GM21529 (cell line): ENCODE measurements at regions not wholly inside any gene's neighbourhood (a gene's known extent, or its start where the extent isn't known, plus 50 kb on each side); places are given as distances from the start of the nearest gene placed in this dataset.

Experiments used
- ATAC-seq: cut with Tn5 transposase; IDR thresholded peaks from one replicate; pipeline ENCODE4 v1.9.1; 2021; ENCODE audit not compliant: unreplicated experiment

GRCh38 chr17:15177343-15177742, 87.8 kb downstream of the PMP22 start:
- ATAC-seq: no peak

- ATAC-seq: no peak
These were observed 89.8 kb downstream of the PMP22 start for GRCh38 chr17:15175356-15175755.

- no peak for ATAC-seq
These were observed 93.7 kb downstream of the PMP22 start for GRCh38 chr17:15171167-15172047.

- no peak for ATAC-seq
These were observed 95.5 kb downstream of the PMP22 start for GRCh38 chr17:15169676-15170075.

DNA sequence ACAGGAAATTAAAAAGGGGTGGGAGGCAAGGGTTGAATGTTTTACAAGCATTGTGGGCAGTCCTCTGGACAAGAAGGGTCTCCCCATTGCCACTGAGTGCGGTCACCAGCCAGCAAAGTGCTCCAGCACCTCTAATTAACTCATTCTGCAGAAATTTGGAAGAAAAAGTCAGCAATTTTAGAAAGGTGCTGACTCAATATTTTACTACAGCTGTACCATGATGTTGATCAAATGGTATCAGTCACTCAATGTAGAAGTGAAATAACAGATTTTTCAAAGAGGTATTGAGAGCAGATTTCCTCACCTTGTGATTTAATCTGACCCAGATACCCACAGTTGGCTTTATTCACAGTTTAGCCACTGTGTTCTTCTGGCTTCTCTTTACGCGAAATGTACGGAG, 96.7 kb downstream of the PMP22 start:
- ATAC-seq: no peak

GRCh38 chr17:15161395-15161794, 103.7 kb downstream of the PMP22 start:
- no peak for ATAC-seq

DNA sequence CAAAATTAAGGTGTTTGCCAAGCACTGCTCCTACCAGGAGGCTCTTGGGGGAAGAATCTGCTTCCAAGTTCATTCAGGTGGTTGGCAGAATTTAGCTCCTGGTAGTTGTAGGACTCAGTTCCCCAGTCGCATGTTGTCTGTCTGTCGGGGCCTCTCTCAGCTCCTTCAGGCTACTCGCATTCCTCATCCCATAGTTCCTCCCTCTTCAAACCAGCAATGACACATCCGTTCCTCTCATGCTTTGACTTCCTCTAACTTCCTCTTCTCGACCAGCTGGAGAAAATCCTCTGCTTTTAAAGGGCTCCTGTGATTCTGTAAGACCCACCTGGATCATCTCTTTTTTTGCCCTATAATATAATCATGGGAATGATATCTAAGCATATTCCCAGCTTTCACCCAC, 108.1 kb downstream of the PMP22 start:
- no peak for ATAC-seq

- ATAC-seq: no peak
These were observed 110.5 kb downstream of the PMP22 start for GRCh38 chr17:15154618-15155017.

DNA sequence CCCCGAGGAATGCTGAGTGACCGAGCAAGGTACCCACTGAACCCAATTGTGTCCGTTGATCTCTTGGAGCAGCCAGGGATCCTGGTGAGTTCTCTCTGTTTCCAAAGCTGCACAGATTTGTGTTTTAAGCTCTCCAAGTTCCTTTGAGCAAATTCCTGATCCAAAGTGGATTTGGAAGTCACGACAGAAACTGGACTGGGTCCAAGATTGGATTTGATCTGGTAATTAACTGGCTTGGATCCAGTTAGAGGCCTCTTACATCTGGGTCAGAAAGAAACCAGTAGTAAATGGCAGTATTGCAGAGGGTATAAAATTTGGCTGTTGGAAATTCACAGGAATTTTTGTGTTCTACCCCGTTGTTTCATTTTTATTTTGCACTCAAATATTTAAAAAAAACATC, 119.5 kb downstream of the PMP22 start:
- no peak for ATAC-seq

- no peak for ATAC-seq
These were observed 121.6 kb downstream of the PMP22 start for GRCh38 chr17:15143524-15143923.

- no peak for ATAC-seq
These were observed 130.8 kb downstream of the PMP22 start for GRCh38 chr17:15134363-15134762.

DNA sequence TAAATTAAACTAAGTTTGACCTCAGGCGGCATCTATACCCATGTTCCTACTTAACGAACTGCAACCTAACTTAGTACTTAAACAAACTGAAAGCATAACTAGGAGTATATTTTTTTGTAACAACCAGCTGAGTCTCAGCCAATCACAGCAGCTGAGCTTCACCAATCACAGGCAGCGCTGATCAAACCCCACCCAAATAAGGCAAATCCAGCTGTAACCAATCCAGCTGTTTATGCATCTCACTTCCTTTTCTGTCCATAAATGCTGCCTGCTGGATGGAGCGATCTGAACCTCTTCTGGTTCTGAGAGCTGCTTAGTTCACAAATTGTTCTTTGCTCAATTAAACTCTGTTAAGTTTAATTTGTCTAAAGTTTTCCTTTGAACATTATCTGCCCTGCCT, 131.3 kb downstream of the PMP22 start:
- ATAC-seq: no peak

GRCh38 chr17:15133143-15133542, 132.0 kb downstream of the PMP22 start:
- no peak for ATAC-seq

GRCh38 chr17:15130426-15130825, 134.7 kb downstream of the PMP22 start:
- ATAC-seq: no peak

DNA sequence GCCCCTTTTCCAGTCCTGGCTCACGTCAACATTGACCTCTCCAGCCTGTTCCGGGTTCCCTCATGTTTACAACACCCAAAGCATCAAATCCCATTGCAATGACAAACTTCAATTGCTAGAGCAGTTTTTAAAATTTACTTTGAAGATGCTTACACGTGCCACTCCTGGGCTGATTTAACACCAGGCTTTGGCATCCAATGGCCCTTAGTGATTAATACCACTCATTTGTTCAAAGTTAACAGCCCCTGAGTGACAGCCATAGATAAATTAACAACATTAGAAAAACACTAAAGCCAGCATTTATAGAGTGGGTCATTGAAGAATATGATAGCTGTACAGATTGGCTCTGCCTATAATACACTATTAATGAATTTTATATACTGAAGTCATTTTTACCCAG, 135.1 kb downstream of the PMP22 start:
- no peak for ATAC-seq

DNA sequence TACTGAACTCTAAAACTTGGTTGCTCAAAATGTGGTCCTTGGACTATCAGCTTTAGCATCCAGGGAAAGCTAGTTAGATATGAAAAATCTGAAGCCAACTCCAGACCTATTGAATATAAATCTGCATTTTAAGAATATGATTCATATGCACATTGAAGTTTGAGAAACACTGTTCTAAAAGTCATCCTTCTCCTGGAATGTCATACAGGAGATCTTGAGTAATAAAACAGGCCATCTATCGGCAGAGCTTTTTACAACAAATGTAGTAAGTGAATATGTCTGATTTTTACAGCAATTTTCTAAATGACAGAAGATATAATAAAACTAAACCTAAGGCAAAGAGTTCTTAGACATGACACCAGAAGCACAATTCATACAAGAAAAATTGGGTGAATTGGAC, 140.4 kb downstream of the PMP22 start:
- no peak for ATAC-seq

DNA sequence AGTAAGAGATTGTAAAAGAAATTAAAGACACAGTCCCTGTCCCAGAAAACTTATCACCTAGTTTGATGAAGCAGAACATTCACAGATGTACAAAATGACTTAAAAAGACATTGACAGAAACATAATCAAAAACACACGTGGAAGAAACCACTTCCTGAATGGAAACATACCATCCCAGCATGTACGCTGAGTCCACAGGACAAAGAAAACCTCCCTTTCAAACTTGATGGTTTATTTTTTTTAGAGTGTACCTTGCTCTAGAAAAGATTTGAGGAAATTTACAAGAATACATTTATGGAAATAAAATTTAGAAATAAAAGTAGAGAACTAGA, 140.9 kb downstream of the PMP22 start:
- no peak for ATAC-seq

DNA sequence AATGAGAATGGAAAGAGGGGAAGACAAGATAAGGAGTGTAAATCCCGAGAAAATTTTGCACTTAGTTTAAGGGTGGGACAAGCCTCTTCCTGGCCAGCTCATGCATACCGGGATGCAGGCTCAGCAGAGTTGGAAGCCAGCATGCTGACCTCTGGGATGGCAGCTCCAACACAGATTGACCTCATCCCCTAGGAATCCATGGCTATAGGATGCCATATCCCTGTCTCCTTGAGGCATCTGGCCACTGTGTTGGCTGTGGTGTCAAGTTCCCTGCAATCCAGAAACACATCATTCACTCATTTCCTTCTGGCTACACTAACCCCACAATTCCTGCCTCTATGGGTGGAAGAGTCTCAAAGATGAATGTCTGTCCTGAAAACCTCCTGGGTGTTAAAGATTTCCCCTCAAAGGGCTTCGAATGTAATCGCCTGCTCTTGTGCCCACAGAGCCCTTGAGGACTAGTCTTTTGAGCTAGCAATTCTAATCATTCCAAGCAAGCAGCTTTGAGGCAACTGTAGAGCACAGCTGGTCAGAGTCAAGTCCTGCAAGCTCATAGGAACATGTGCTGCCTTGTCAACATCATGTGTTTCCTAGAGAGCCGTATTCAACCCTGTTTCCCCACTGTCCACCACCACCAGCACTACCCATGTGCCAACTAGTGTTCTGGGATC, 141.4 kb downstream of the PMP22 start:
- ATAC-seq: no peak

- no peak for ATAC-seq
These were observed 142.3 kb downstream of the PMP22 start for GRCh38 chr17:15122857-15123256.

GRCh38 chr17:15121426-15121825, 143.7 kb downstream of the PMP22 start:
- ATAC-seq: no peak

GRCh38 chr17:15119968-15120367, 145.2 kb downstream of the PMP22 start:
- ATAC-seq: no peak

GRCh38 chr17:15117239-15117638, 147.9 kb downstream of the PMP22 start:
- no peak for ATAC-seq
